GM21619 (cell line): ENCODE measurements at regions not wholly inside any gene's neighbourhood (a gene's known extent, or its start where the extent isn't known, plus 50 kb on each side); places are given as distances from the start of the nearest gene placed in this dataset.
"Not testable (repeated sequence)": the region's sequence is repeated elsewhere in the genome, so short reads cannot be mapped to it uniquely, and the experiment has no call there.

Experiments used
- ATAC-seq: cut with Tn5 transposase; IDR thresholded peaks from one replicate; pipeline ENCODE4 v1.9.1; 2021; ENCODE audit not compliant: unreplicated experiment

DNA sequence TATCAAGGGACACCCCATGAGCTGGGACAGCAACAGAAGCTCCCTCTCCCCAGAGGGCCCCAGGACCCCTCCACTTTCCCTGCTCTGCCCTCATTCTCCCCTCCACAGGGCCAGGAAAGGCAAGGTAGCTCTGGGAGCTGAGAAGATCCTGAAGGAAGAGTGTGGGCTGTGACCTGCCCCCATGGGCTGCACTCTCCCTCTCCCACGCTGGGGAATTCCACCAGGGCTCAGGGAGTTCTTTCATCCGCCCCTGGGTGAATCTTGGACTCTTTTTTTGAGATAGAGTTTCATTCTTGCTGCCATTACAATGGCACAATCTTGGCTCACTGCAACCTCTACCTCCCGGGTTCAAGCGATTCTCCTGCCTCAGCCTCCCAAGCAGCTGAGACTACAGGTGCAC is 73.8 kb downstream of the C9orf50 start:
- no peak for ATAC-seq

DNA sequence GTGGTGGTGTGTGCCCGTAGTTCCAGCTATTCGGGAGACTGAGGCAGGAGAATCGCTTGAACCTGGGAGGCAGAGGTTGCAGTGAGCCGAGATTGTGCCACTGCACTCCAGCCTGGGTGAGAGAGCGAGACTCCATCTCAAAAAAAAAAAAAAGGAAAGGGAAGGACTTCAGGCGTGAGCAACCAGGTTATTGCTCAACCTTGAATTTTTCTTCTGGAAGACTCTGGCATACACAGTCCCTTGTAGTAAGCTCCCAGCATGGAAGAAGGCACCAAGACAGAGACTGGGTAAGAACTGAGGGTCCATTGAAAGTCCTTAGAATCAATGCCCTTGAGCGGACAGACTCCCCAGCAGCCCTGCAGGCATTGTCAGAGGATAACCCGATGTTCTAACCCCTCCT is 75.0 kb downstream of the C9orf50 start:
- ATAC-seq = not testable (repeated sequence)

DNA sequence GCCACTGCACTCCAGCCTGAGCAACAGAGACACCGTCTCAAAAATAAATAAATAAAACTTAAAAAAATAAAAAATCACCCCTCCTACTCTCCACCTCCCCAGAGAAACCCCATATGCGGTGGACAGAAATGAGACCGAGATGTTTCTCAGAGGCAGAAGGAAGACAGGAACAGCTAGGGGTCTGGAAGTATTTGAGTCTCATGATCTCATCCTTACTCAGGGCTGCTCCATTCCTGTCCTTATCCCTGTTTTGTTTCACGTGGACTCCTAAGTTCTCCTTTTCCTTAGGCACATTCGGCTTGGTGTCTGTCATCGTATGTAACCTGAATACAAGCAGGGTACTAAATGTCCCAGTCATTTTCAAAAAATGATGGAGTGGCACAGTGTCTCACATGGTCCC is 76.1 kb downstream of the C9orf50 start:
- no peak for ATAC-seq

DNA sequence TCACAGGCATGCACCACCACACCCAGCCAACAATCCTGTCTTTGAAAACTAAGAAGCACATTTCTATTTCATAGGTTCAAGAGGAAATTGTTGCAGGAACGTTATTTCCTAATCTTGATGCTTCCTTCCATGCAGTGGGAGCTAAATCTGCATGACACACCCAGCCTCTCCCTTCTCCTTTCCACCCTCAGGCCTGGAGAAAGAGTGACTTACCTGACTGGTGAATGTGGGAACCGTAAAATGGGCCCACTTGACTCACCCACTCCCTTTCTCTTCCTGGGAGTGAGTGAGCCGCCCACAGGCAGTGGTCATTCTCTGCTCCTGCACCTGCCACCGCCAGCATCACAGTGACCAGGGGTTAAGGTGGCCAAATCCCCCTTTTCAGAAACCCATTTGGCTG is 78.2 kb downstream of the C9orf50 start:
- ATAC-seq = no peak

DNA sequence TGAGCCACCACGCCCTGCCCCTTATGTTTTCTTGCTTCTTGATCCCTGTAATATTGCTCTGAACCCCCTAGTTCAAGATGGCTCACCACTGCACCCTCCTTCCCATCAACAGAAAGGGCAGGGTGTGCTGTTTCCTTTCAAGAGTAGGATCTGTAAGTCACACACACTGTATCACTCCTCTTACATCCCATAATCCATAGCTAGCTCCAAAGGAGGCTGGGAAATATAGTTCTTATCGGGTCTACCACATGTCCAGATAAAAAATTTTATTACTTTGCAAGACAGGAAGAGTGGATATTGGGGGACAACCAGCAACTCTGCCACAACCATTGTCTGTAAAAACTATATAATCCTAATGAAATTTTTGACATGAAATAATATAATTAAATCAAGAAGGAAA is 79.6 kb downstream of the C9orf50 start:
- ATAC-seq = no peak

DNA sequence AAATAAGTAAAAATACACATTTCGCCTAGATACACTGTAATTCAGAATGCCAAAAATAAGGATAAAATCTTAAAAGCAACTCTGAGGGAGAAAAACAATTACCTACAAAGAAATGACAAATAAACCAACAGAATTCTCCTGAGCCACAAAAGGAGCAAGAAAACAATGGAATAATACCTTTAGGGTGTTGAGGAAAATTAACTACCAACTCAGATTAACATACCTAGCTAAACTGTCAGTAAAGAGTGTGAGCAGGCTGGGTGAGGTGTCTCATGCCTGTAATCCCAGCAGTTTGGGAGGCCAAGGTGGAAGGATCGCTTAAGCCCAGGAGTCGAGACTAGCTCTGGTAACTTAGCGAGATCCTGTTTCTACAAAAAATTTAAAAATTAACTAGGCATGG is 81.5 kb downstream of the C9orf50 start:
- ATAC-seq = no peak

DNA sequence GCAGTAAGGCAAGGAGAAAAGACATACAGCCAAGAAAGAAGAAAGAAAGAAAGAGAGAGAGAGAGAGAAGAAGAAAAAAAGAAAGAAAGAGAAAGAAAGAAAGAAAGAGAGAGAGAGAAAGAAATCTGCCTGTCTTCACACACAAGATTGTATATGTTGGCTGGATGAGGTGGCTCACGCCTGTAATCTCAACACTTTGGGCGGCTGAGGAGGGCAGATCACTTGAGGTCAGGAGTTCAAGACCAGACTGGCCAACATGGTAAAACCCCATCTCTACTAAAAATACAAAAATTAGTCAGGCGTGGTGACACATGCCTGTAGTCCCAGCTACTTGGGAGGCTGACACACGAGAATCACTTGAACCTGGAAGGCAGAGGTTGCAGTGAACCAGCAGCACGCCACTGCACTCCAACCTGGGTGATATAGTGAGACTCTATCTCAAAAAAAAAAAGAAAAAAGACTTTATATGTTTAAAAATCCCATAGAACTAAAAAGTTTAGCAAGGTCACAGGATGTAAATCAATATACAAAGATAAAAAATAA is 89.0 kb downstream of the C9orf50 start:
- not testable (repeated sequence) for ATAC-seq

DNA sequence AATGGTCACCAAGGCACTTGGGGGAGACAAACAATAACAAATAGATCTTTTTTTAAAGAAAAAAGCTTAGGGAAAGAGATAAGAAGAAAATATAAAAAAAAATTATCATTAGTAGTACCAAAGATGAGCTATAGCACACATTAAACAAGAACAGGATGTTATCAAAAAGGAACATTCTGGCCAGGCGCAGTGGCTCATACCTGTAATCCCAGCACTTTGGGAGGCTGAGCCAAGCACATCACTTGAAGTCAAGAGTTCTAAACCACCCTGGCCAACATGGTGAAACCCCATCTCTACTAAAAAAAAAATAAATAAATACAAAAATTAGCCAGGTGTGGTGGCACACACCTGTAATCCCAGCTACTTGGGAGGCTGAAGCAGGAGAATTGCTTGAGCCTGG is 92.9 kb downstream of the C9orf50 start:
- not testable (repeated sequence) for ATAC-seq

DNA sequence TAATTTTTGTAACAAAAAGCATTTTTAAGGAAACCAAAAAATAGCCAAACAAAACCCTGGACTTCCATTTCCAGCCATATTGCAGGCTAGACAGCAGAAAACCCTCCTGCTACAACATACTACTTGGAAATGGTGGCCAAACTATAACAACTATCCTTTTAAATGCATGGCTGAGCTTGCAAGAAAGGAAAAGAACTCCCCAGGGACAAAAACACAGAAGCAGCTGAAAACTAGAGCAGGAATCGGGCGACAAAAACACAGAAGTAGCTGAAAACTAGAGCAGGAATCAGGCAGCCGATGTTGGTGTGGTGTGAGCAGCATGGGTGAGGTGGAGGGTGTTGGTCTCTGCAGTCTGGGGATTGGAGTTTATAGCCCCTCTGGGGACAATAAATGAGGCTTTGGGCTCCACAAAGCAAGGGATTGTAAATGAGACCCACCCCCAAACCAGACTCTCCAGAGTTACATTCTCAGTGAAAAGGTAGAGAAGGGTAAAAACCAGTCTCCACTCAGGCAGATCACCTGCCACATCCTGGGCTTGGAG is 95.2 kb downstream of the C9orf50 start:
- ATAC-seq = no peak

DNA sequence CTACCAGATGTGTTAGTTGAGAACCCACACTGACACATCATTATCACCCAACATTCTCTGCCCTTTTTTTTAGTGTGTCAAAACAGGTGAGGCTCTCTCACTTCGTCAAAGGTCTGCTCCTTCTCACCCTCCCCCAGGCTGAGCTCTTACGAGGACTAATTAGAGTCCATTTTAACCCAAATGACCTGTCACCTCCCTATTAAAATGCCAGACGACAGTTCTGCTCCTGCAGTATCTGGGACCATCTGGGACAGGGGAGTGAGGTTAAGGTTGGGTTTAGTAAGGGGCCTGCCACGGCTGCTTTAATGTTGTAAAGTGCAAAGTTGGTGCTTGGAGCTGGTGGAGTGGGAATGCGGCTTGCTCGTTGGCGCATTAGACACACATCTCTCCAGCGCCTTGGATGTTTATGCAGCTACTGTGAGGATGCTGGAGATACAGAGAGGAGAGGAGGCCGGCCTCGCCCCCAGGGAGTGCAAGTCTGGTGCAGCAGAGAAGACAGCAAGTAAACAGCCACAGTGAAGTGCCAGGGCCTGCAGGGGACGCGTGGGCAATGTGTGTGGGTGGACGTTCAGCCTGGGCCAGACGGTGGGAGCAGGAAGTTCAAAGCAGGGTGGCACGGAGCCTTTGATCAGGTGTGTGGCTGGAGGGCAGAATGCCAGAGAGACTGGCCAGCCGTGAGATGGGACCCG is 96.2 kb downstream of the C9orf50 start:
- ATAC-seq = no peak

DNA sequence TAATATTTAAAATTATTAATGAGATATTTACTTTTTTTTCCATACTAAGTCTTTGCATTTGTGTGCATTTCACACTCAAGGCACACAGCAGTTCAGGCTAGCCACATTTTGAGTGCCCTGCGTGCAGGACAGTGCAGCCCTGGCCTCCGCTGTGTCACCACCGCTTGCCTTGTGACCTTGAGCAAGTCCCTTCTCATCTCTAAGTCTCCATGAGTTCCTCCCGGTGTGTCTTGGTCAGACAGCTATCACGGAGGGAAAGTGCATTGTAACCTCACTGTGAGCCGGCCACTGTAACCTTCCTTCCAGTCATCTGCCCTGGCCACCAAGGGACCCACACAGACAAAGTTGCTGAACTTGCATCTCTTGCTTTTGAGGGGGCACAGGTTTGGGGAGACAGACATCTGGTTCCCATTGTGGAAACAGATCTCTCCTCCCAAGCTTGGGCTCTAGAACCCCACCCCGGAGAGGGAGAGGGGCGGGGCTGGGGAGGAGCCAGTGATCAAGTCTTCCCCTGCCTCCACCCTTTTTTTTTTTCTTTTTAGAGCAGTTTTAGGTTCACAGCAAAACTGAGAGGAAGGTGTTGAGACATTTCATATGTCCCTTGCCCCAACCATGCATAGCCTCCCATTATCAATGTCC is 96.8 kb downstream of the C9orf50 start:
- no peak for ATAC-seq

DNA sequence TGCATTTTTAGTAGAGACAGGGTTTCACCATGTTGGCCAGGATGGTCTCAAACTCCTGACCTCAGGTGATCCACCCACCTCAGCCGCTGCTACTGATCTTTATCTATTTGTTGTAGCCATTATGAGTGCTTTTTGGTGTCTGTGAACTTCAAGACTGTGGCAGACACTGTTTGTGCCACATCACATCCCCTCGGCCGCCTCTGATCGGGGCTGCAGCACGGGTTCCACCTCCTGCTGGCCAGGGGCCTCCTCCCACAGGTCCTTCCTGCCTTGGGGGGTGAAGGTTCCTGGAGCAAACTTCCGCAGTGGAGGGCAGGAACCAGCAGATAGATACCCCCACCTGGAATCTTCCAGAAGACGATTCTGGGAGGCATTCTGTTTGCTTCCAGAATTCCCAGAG is 98.5 kb downstream of the C9orf50 start:
- no peak for ATAC-seq

DNA sequence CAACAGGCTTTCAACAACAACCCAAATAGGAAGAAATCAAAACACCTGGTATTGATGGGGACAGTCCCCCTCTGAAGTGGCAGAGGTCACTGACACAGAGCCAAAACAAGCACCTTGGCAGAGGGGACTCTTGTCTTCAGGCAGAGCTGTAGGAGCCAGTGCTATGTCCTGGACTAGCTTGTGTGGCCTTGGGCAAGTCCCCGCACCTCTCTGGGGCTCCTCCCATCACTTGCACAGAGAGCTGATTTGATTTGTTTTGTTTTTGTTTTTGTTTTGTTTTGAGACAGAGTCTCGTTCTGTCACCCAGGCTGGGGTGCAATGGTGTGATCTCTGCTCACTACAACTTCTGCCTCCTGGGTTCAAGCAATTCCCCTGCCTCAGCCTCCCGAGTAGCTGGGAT is 100.8 kb downstream of the C9orf50 start:
- no peak for ATAC-seq

DNA sequence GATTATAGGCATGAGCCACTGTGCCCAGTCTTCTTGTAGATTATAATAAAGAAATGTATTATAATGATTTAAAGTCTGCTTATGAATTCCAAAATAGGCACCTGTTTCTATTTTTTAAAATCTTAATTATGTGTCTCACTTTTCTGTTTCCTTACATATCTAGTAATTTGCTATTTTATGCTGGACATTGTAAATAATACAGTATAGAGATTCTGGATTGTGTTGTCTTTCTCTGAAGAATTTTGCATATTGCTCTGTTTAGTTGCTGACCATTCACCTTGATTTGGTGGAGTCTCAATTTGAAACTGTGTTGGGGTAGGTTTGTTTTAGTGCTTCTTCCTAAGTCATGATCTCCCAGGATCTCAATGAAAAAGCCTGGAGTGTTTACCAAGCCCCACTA is 102.8 kb downstream of the C9orf50 start:
- no peak for ATAC-seq

DNA sequence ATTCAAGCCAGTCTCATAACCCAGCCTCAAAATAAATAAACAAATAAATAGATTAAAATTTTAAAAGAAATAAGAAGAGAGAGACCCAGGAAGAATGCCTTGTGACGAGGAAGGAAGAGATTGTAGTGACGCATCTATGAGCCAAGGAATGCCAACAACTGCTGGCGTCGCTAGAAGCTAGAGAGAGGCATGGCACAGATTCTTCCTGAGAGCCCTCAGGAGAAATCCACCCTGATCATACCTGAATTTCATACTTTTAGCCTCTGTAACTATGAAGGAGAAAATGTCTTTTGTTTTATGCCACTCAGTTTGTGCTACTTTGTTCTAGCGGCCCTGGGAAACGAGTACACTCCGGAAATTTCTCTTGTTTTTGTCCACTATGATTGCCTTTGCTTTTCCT is 103.9 kb downstream of the C9orf50 start:
- no peak for ATAC-seq

DNA sequence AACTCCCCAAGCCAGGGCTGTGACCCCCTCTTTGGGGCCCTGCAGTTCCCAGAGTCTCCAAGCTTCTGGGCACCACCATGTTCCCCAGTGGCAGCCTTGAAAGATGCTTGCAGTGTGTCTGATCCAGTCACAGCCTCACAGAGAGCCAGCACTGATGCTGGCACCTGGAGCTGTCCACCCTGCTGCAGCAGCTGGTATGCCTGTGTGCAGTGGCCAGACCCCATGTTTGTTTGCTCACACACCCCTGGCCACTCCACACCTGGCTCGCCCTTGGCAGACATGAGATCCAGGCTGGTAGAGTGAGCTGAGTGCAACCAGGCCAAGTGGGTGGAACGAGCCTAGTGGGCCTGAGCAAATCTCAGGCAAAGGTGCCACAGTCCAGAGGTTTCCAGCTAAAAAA is 106.0 kb downstream of the C9orf50 start:
- no peak for ATAC-seq

DNA sequence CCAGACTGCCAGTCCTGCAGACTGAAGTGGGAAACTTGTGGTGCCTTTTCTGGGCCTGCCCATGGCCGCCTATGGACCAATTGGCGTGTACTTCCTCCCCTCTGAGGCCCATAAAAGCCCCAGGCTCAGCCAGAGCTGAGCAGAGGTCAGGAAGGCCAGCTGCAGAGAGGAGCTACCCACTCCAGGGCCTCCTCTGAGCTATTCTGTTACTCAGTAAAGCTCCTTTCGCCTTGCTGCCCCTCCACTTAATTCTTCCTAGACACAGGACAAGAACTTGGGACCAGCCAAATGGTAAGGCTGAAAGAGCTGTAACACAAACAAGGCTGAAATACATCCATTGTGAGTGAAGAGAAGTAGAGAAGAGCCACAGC is 106.4 kb downstream of the C9orf50 start:
- ATAC-seq = no peak

DNA sequence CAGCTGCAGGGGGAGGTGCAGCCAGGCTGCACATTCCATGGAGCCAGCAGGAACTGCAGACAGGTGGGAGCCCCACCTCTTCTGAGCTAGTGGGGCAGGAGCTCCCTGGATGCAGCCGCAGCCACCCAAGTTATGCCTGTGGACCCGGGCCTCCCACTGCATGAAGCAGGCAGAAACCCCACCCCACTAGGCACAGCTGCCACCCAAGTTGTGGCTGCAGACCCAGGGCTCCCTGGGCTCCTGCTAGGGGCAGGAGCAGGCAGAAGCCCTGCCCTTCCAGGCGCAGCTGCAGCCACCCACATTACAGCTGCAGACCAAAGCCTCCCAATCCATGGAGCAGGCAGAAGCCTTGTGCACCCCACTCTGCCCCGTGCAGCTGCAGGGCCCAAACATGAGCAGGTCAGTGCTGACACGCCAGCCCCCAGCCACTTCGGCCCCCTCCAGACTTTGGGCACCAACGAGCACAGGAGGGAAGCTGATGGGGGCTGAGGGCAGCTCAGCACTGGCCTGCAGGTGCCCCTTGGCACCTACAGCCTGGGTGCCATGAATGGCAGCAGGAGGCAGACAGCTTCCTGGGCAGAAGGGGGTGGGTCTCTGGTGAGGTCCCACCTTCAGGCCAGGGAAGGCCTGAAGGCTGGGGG is 106.9 kb downstream of the C9orf50 start:
- ATAC-seq = no peak

DNA sequence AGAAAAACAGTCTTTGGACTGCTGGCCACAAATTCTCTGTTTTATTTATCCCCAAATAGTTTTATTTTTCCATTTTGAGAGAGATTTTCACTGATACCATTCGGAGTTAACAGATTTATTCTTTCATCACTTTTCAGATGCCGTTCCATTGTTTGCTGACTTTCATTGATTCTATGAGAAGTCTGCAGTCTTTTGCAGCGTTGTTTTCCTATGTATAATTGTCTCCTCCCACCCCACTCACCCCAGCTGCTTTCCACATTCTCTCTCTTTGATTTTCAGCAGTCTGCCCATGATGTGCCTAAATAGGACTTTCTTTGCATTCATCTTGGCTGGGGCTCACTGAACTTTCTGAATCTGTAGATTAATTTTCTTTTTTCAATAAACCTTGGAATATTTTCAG is 107.6 kb downstream of the C9orf50 start:
- ATAC-seq = no peak

DNA sequence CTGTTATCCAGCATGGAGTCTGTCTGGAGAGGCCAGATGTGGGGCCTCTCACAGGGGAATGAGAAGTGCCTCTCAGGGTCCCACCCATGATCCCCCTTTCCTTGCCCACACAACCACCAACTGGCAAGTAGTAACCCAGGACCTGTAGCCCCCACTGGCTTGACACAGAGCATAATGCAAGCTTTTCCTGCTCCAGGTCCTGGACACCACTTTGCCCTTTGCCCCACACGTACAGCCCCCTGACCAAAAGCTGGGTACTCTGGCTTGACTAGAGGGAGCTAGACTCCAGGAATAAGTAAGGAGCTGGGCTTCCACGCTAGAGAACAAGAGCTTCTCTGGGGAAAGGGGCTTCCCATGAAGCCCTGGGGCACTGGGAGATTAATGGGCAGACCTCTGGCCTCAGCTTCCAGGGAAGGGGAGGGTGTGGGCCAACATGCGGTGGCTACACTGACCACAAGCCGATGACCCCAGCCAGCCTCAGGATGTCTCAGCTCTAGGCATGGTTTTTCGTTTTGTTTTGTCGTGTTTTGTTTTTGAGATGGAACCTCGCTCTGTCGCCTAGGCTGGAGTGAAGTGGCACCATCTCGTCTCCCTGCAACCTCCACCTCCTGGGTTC is 109.5 kb downstream of the C9orf50 start:
- ATAC-seq = no peak

DNA sequence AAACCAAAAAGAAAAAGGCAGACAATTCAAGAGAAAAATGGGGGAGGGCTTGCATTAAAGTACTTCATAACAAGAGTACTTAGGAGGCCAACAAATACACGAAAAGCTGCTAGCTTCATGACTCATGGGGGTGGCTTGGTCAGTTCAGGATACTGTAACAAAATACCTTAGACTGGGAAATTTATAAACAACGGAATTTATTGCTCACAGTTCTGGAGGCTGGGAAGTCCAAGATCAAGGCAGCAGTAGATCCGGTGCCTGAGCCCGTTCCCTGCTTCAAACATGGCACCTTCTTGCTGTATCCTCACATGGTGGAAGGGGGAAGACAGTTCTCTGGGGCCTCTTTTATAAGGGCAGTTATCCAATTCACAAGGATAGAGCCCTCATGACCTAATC is 111.4 kb downstream of the C9orf50 start:
- ATAC-seq = no peak

DNA sequence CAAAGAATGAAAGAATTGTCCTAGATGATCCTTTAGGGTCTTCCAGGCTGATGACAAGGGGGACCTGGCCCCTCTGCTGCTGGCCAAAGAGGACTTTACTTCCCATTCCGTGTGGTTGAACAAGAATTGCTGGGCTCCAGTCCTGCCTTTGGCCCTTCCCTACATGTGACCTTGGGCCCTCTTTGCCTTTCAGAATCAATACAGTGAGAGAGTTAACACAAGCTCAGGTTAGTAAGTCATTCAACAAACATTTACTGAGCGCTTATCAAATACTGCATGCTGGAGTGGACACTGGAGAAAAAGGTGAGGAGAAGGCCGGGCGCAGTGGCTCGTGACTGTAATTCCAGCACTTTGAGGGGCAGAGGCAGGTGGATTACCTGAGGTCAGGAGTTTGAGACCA is 113.1 kb downstream of the C9orf50 start:
- no peak for ATAC-seq
